Liver (tissue), 8 donors: ENCODE measurements at regions not wholly inside any gene's neighbourhood (a gene's known extent, or its start where the extent isn't known, plus 50 kb on each side); places are given as distances from the start of the nearest gene placed in this dataset.

Experiments
- DNase-seq: peaks from one replicate; pipeline ENCODE4 v3.0.0-alpha.2; 2017; ENCODE audit warnings: low spot score
- H3K27ac ChIP-seq, 2 donors: one replicate each; pipeline ENCODE4 v1.7.0; 2013; ENCODE audit warnings: inconsistent platforms in 2 of 2, low read length in 2 of 2, control low read depth in 1 of 2, low read depth in 1 of 2, mild to moderate bottlenecking in 1 of 2
- H3K27me3 ChIP-seq, 4 donors: one replicate each; pipeline versions ENCODE4 v1.6.1 to v1.7.0; 2013; ENCODE audit warnings: low read length in 3 of 4, inconsistent platforms in 1 of 4, mild to moderate bottlenecking in 1 of 4, moderate library complexity in 1 of 4; ENCODE audit not compliant: control insufficient read depth in 4 of 4, insufficient read depth in 4 of 4
- H3K36me3 ChIP-seq, 4 donors: one replicate each; pipeline versions ENCODE4 v1.6.1 to v1.7.0; 2013; ENCODE audit warnings: low read length in 3 of 4, mild to moderate bottlenecking in 3 of 4, low read depth in 1 of 4, moderate library complexity in 1 of 4; ENCODE audit not compliant: control insufficient read depth in 4 of 4, insufficient read depth in 3 of 4
- H3K4me1 ChIP-seq, 4 donors: one replicate each; pipeline versions ENCODE4 v1.6.1 to v1.7.0; 2013; ENCODE audit warnings: low read length in 3 of 4, mild to moderate bottlenecking in 3 of 4, moderate library complexity in 1 of 4; ENCODE audit not compliant: control insufficient read depth in 4 of 4, insufficient read depth in 4 of 4
- H3K4me3 ChIP-seq, 3 donors: one replicate each; pipeline versions ENCODE4 v1.6.1 to v1.7.0; 2013; ENCODE audit warnings: low read length in 3 of 3, control low read depth in 1 of 3, low read depth in 1 of 3, mild to moderate bottlenecking in 1 of 3
- H3K9ac ChIP-seq, 2 donors: one replicate each; pipeline ENCODE4 v1.7.0; 2013; ENCODE audit warnings: low read length in 2 of 2, mild to moderate bottlenecking in 2 of 2, moderate library complexity in 2 of 2, control low read depth in 1 of 2, low read depth in 1 of 2
- H3K9me3 ChIP-seq, 4 donors: one replicate each; pipeline versions ENCODE4 v1.6.1 to v1.7.0; 2013; ENCODE audit warnings: low read length in 3 of 4; ENCODE audit not compliant: control insufficient read depth in 4 of 4
- EGR1 ChIP-seq, 2 donors: IDR thresholded peaks; 2 replicates each; pipeline ENCODE4 v1.6.1; 2016 to 2018; ENCODE audit warnings: antibody characterized with exemption in 2 of 2, low read depth in 2 of 2
- FOXA1 ChIP-seq: IDR thresholded peaks from 2 replicates; pipeline ENCODE4 v1.6.1; 2016; ENCODE audit warnings: antibody characterized with exemption
- GABPA ChIP-seq, 2 donors: IDR thresholded peaks in 1 of 2; conservative IDR thresholded peaks in 1 of 2; 2 replicates each; pipeline ENCODE4 v1.6.1; 2016; ENCODE audit warnings: antibody characterized with exemption in 2 of 2, mild to moderate bottlenecking in 1 of 2, moderate library complexity in 1 of 2
- HNF4A ChIP-seq, 2 donors: conservative IDR thresholded peaks; 2 replicates each; pipeline ENCODE4 v1.6.1; 2016; ENCODE audit warnings: antibody characterized with exemption in 2 of 2, mild to moderate bottlenecking in 2 of 2
- HNF4G ChIP-seq: IDR thresholded peaks from 2 replicates; pipeline ENCODE4 v1.6.1; 2016; ENCODE audit warnings: antibody characterized with exemption
- NR2F2 ChIP-seq: IDR thresholded peaks from 2 replicates; pipeline ENCODE4 v1.6.1; 2016; ENCODE audit warnings: antibody characterized with exemption
- RAD21 ChIP-seq, 2 donors: IDR thresholded peaks; 2 replicates each; pipeline ENCODE4 v1.6.1; 2016; ENCODE audit warnings: antibody characterized with exemption in 2 of 2, mild to moderate bottlenecking in 2 of 2
- RXRA ChIP-seq, 2 donors: IDR thresholded peaks; 2 replicates each; pipeline ENCODE4 v1.6.1; 2017 to 2018; ENCODE audit warnings: antibody characterized with exemption in 2 of 2, mild to moderate bottlenecking in 1 of 2
- SP1 ChIP-seq: IDR thresholded peaks from 2 replicates; pipeline ENCODE4 v1.6.1; 2018; ENCODE audit warnings: antibody characterized with exemption, mild to moderate bottlenecking
- TAF1 ChIP-seq: conservative IDR thresholded peaks from 2 replicates; pipeline ENCODE4 v1.6.1; 2016; ENCODE audit warnings: antibody characterized with exemption, mild to moderate bottlenecking
- YY1 ChIP-seq: IDR thresholded peaks from 2 replicates; pipeline ENCODE4 v1.6.1; 2016; ENCODE audit warnings: antibody characterized with exemption, mild to moderate bottlenecking
- WGBS: extraction: QIAGEN DNeasy Blood & Tissue Kit; methylation state at CpG from one replicate; pipeline ENCODE4 v1.1.7; 2013; 5-methylcytosine and 5-hydroxymethylcytosine counted together
- TF ChIP-seq, protein P1 (sequence below): IDR thresholded peaks from 2 replicates; pipeline ENCODE4 v1.6.1; 2016; ENCODE audit warnings: antibody characterized with exemption
- TF ChIP-seq, protein P2 (sequence below): IDR thresholded peaks from 2 replicates; pipeline ENCODE4 v1.6.1; 2016; ENCODE audit warnings: antibody characterized with exemption
- TF ChIP-seq, protein P3 (sequence below): fragments of 150-350 bp; IDR thresholded peaks from 2 replicates; pipeline ENCODE4 v1.5.1; 2017; ENCODE audit warnings: improper control_type of control experiment, low read depth, low read length; ENCODE audit not compliant: missing input control
- TF ChIP-seq, protein P4 (sequence below): IDR thresholded peaks from 2 replicates; pipeline ENCODE4 v1.6.1; 2016; ENCODE audit warnings: antibody characterized with exemption
- TF ChIP-seq, protein P5 (sequence below): IDR thresholded peaks from 2 replicates; pipeline ENCODE4 v1.6.1; 2016; ENCODE audit warnings: antibody characterized with exemption, mild to moderate bottlenecking
- donor health status: healthy.
- donor health status: healthy.
- donor health status: healthy.
- donor health status: healthy.
- donor health status: healthy.

DNA sequence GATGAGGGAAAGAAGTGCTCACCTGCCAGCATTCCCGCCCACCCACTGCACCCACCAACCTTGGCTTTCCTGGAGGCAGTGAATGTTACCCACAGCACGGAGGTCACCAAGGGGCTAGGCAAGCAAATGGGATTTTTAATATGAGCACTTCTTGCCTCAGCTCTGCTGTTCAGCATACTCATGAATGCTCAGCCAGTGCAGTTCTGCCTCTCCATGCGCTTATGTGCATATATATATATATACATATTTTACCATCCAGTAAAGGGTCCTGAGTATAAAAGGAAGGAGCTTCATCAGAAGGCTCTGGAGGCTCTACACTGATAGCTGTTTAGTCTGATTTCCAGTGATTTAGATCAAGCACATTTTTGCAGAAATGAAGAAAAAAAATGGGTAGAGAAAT, 366.9 kb downstream of the SIPA1L2 start (continued):
- TF ChIP-seq, protein P1, sequence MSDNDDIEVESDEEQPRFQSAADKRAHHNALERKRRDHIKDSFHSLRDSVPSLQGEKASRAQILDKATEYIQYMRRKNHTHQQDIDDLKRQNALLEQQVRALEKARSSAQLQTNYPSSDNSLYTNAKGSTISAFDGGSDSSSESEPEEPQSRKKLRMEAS = no peak
- no peak for TF ChIP-seq TAF1
- no peak for TF ChIP-seq RXRA (IDR thresholded peaks at IDR 0.05)
- TF ChIP-seq, protein P2, sequence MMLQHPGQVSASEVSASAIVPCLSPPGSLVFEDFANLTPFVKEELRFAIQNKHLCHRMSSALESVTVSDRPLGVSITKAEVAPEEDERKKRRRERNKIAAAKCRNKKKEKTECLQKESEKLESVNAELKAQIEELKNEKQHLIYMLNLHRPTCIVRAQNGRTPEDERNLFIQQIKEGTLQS = no peak

DNA sequence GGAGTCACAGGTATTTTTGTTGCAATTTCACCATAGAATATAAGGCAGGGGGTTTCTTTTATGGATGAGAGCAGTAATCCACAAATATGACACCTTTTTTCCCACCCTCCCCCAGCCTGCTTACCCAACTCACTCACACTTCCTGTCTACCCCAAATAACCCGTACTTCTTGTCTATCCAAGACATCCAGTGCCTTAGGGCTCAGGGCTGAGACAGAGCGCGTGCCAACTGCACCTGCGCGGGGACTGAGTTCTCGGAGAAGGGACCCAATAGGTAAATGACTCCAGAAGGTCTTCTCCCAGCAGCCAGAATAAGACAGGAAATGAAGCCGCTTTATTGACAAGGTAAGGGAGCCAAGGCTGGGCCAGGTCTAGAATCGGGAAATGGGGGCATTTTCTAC, 369.1 kb downstream of the SIPA1L2 start:
- no peak for DNase-seq
- Histone ChIP-seq H3K9me3 (no peaks in the 10 kb centered on the region), H3K9ac (no peak overlapping the region), H3K4me1 (no peaks in the 10 kb centered on the region), H3K27me3 (peaks cover 0 to 2% (median 0%) of the 10 kb centered on the region in 4 donors), H3K27ac (no peak overlapping the region), H3K4me3 (no peak overlapping the region), H3K36me3 (no peaks in the 10 kb centered on the region)
- TF ChIP-seq, protein P2 = no peak
- 80% methylated on average over 8 of the region's 8 CpGs for WGBS

DNA sequence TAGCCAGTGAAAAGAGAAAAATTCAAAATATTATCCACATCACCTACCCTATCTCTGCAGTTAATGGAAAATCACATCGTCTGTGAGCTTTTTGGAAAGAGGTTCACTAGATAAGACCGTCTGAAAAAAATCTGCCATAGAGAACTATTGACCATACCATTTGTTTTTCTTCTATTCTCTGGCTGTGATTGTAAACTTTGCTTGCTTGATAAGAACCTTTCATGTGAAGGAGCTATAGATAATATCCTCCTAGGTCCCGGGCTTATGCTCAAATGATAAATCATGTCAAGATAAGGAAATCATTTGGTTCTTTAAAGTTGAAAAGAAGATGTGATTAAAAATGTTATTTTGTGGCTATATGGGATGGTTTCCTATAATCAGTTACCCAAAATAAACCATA, 369.9 kb downstream of the SIPA1L2 start:
- Histone ChIP-seq H3K36me3 (no peaks in the 10 kb centered on the region), H3K9me3 (no peaks in the 10 kb centered on the region), H3K4me1 (no peaks in the 10 kb centered on the region), H3K4me3 (no peak overlapping the region), H3K9ac (no peak overlapping the region), H3K27me3 (peaks cover 0 to 2% (median 0%) of the 10 kb centered on the region in 4 donors), H3K27ac (no peak overlapping the region)
- no peak for DNase-seq
- 17% methylated on average over 3 of the region's 3 CpGs for WGBS
- TF ChIP-seq EGR1 (IDR thresholded peaks at IDR 0.05; ENCODE audit: low read depth in 2 of 2) (no peak), RAD21 (IDR thresholded peaks at IDR 0.05) (no peak), HNF4A (conservative IDR thresholded peaks at IDR 0.05) (no peak), YY1 (no peak)

DNA sequence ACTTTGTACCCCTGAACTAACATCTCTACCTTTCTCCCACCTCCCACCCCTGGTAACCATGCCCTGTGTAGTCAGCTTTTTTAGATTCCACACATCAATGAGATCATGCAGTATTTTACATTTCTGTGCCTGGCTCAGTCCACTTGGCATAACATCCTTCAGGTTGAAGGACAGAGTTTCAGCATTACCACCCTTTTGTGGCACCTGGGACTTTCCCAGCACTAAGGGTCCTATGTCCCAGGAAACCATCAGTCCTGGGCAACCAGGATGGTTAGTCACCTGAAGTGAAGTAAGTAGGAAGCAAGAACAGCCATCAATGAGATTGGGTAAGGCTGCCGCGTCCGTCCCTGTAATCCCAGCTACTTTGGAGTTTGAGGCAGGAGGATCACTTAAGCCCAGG, 370.6 kb downstream of the SIPA1L2 start:
- no peak for DNase-seq
- no peak for TF ChIP-seq FOXA1
- TF ChIP-seq, protein P3, sequence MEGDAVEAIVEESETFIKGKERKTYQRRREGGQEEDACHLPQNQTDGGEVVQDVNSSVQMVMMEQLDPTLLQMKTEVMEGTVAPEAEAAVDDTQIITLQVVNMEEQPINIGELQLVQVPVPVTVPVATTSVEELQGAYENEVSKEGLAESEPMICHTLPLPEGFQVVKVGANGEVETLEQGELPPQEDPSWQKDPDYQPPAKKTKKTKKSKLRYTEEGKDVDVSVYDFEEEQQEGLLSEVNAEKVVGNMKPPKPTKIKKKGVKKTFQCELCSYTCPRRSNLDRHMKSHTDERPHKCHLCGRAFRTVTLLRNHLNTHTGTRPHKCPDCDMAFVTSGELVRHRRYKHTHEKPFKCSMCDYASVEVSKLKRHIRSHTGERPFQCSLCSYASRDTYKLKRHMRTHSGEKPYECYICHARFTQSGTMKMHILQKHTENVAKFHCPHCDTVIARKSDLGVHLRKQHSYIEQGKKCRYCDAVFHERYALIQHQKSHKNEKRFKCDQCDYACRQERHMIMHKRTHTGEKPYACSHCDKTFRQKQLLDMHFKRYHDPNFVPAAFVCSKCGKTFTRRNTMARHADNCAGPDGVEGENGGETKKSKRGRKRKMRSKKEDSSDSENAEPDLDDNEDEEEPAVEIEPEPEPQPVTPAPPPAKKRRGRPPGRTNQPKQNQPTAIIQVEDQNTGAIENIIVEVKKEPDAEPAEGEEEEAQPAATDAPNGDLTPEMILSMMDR = no peak
- no peak for TF ChIP-seq EGR1 (IDR thresholded peaks at IDR 0.05; ENCODE audit: low read depth in 2 of 2)
- TF ChIP-seq, protein P4, sequence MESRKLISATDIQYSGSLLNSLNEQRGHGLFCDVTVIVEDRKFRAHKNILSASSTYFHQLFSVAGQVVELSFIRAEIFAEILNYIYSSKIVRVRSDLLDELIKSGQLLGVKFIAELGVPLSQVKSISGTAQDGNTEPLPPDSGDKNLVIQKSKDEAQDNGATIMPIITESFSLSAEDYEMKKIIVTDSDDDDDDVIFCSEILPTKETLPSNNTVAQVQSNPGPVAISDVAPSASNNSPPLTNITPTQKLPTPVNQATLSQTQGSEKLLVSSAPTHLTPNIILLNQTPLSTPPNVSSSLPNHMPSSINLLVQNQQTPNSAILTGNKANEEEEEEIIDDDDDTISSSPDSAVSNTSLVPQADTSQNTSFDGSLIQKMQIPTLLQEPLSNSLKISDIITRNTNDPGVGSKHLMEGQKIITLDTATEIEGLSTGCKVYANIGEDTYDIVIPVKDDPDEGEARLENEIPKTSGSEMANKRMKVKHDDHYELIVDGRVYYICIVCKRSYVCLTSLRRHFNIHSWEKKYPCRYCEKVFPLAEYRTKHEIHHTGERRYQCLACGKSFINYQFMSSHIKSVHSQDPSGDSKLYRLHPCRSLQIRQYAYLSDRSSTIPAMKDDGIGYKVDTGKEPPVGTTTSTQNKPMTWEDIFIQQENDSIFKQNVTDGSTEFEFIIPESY = no peak
- TF ChIP-seq, protein P2 = no peak
- TF ChIP-seq, protein P5, sequence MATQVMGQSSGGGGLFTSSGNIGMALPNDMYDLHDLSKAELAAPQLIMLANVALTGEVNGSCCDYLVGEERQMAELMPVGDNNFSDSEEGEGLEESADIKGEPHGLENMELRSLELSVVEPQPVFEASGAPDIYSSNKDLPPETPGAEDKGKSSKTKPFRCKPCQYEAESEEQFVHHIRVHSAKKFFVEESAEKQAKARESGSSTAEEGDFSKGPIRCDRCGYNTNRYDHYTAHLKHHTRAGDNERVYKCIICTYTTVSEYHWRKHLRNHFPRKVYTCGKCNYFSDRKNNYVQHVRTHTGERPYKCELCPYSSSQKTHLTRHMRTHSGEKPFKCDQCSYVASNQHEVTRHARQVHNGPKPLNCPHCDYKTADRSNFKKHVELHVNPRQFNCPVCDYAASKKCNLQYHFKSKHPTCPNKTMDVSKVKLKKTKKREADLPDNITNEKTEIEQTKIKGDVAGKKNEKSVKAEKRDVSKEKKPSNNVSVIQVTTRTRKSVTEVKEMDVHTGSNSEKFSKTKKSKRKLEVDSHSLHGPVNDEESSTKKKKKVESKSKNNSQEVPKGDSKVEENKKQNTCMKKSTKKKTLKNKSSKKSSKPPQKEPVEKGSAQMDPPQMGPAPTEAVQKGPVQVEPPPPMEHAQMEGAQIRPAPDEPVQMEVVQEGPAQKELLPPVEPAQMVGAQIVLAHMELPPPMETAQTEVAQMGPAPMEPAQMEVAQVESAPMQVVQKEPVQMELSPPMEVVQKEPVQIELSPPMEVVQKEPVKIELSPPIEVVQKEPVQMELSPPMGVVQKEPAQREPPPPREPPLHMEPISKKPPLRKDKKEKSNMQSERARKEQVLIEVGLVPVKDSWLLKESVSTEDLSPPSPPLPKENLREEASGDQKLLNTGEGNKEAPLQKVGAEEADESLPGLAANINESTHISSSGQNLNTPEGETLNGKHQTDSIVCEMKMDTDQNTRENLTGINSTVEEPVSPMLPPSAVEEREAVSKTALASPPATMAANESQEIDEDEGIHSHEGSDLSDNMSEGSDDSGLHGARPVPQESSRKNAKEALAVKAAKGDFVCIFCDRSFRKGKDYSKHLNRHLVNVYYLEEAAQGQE = no peak
- TF ChIP-seq RAD21 (IDR thresholded peaks at IDR 0.05) = no peak
- TF ChIP-seq, protein P1 = no peak
- TF ChIP-seq SP1 = no peak
- TF ChIP-seq RXRA (IDR thresholded peaks at IDR 0.05) = no peak
- TF ChIP-seq GABPA (IDR thresholded peaks at IDR 0.05 in 1 of 2, conservative IDR thresholded peaks at IDR 0.05 in 1 of 2) = no peak
- TF ChIP-seq NR2F2 = no peak
- no peak for TF ChIP-seq HNF4G
- TF ChIP-seq HNF4A (conservative IDR thresholded peaks at IDR 0.05) = no peak
- H3K27ac ChIP-seq = no peak overlapping the region
- no peak overlapping the region for H3K4me3 ChIP-seq
- no peaks in the 10 kb centered on the region for H3K36me3 ChIP-seq
- no peaks in the 10 kb centered on the region for H3K4me1 ChIP-seq
- peaks cover 0 to 2% (median 0%) of the 10 kb centered on the region in 4 donors for H3K27me3 ChIP-seq
- H3K9ac ChIP-seq = no peak overlapping the region
- H3K9me3 ChIP-seq = no peaks in the 10 kb centered on the region
- 87% methylated on average over 3 of the region's 3 CpGs for WGBS
